ENCODE measurements at regions not wholly inside any gene's neighbourhood (a gene's known extent, or its start where the extent isn't known, plus 50 kb on each side); places are given as distances from the start of the nearest gene placed in this dataset.
A peak's percentile ranks its signal among the peaks of the same experiment; 100 is the strongest.

DNA sequence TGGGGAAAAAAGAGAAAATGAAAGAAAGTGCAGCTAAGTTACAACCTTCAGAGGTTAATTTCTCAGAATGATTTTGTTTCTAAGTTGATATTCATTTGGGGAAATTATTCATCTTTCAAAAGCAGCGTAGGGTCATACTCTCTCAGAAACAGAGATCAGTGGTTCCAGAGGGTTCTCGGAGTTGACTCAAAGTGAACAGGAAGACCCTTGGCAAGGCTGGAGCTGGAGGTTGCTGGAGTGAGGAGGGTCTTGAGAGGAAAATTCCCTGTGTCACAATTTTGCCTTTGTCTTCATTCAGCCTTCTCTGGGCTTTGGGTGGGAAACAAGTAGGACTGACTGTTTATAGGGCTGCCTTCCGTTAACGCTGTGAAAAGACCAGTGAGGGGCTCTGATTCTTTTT lies 168.2 kb downstream of the ICOS start:
- Histone ChIP-seq H3K36me3 (no peaks in the 10 kb centered on the region), H3K9me3 (no peaks in the 10 kb centered on the region), H3K27ac (no peak overlapping the region), H3K4me1 (peaks cover 0 to 16% (median 9%) of the 10 kb centered on the region in 4 donors), H3K27me3 (no peaks in the 10 kb centered on the region), H3K4me3 (no peak overlapping the region)
- DNase-seq (ENCODE audit: low spot score in 2 of 2) = no peak
- 66 to 74% methylated on average over 4 of the region's 4 CpGs for WGBS, 2 donors
- TF ChIP-seq POLR2A (IDR thresholded peaks at IDR 0.05) = no peak
- TF ChIP-seq CTCF (IDR thresholded peaks at IDR 0.05) = no peak
- no peak for TF ChIP-seq EP300 (IDR thresholded peaks at IDR 0.05)

- 11 to 23% methylated on average over 3 of the region's 3 CpGs for WGBS, 2 donors
- Histone ChIP-seq H3K27ac (peak overlapping the region in 2 of 4 donors; percentile 49 to 50), H3K4me1 (peaks cover 0 to 42% (median 22%) of the 10 kb centered on the region in 4 donors), H3K4me3 (no peak overlapping the region), H3K27me3 (no peaks in the 10 kb centered on the region), H3K9me3 (no peaks in the 10 kb centered on the region), H3K36me3 (no peaks in the 10 kb centered on the region)
- DNase-seq (ENCODE audit: low spot score in 2 of 2) = peak in 1 of 2 donors; percentile 24
- TF ChIP-seq POLR2A (IDR thresholded peaks at IDR 0.05) (no peak), CTCF (IDR thresholded peaks at IDR 0.05) (peak in 4 of 5 experiments; percentile 48 to 52 (median 49)), EP300 (IDR thresholded peaks at IDR 0.05) (no peak)
Measured at GRCh38 chr2:204108330-204108751, 171.8 kb downstream of the ICOS start.

GRCh38 chr2:204108781-204109295 lies 172.3 kb downstream of the ICOS start:
- 55 to 60% methylated on average over 9 of the region's 9 CpGs for WGBS, 2 donors
- no peaks in the 10 kb centered on the region for H3K36me3 ChIP-seq
- peak overlapping the region in 2 of 4 donors; percentile 49 to 50 for H3K27ac ChIP-seq
- H3K27me3 ChIP-seq = no peaks in the 10 kb centered on the region
- peaks cover 0 to 42% (median 22%) of the 10 kb centered on the region in 4 donors for H3K4me1 ChIP-seq
- no peaks in the 10 kb centered on the region for H3K9me3 ChIP-seq
- DNase-seq (ENCODE audit: low spot score in 2 of 2) = no peak
- no peak overlapping the region for H3K4me3 ChIP-seq
- TF ChIP-seq EP300 (IDR thresholded peaks at IDR 0.05) (no peak), CTCF (IDR thresholded peaks at IDR 0.05) (no peak), POLR2A (IDR thresholded peaks at IDR 0.05) (no peak)

GRCh38 chr2:204109681-204110080 lies 173.1 kb downstream of the ICOS start:
- H3K27ac ChIP-seq = peak overlapping the region in 3 of 4 donors; percentile 23 to 84 (median 74)
- no peaks in the 10 kb centered on the region for H3K27me3 ChIP-seq
- peaks cover 0 to 47% (median 22%) of the 10 kb centered on the region in 4 donors for H3K4me1 ChIP-seq
- peak in 1 of 2 donors; percentile 14 for DNase-seq (ENCODE audit: low spot score in 2 of 2)
- H3K4me3 ChIP-seq = no peak overlapping the region
- WGBS, 2 donors = 57 to 59% methylated on average over 11 of the region's 11 CpGs
- no peaks in the 10 kb centered on the region for H3K9me3 ChIP-seq
- no peak for TF ChIP-seq EP300 (IDR thresholded peaks at IDR 0.05)
- TF ChIP-seq CTCF (IDR thresholded peaks at IDR 0.05) = no peak
- no peak for TF ChIP-seq POLR2A (IDR thresholded peaks at IDR 0.05)
- no peaks in the 10 kb centered on the region for H3K36me3 ChIP-seq

DNA sequence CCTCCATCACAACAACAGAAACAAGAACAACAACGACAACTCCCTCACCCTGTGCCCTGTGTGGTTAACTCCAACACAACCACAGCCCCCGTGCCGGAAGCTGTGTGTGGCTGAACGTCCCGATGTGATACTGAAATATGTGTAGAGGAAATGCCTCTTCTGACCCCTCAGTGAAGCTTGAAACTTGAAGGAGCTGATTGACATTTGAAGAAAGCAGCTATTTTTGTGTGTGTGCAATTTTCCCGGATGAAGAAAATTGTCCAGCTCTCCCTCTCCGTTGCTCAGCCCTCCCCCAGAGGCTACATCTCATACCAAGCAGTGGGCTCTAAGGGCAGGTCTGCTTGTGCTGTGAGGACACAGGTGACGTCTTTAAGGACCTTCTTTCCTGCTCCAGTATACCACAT lies 173.8 kb downstream of the ICOS start:
- Histone ChIP-seq H3K4me1 (peaks cover 0 to 54% (median 22%) of the 10 kb centered on the region in 4 donors), H3K27ac (peak overlapping the region in 2 of 4 donors; percentile 74 to 84), H3K4me3 (peak overlapping the region in 2 of 4 donors; percentile 8 to 9), H3K9me3 (no peaks in the 10 kb centered on the region), H3K36me3 (no peaks in the 10 kb centered on the region), H3K27me3 (no peaks in the 10 kb centered on the region)
- peak in 1 of 2 donors; percentile 24 for DNase-seq (ENCODE audit: low spot score in 2 of 2)
- 2 to 5% methylated on average over 8 of the region's 8 CpGs for WGBS, 2 donors
- no peak for TF ChIP-seq EP300 (IDR thresholded peaks at IDR 0.05)
- no peak for TF ChIP-seq POLR2A (IDR thresholded peaks at IDR 0.05)
- TF ChIP-seq CTCF (IDR thresholded peaks at IDR 0.05) = no peak
